IMR-90 (cell line): ENCODE measurements at regions not wholly inside any gene's neighbourhood (a gene's known extent, or its start where the extent isn't known, plus 50 kb on each side); places are given as distances from the start of the nearest gene placed in this dataset.

Source experiments
- ATAC-seq: fragments of 200-7000 bp; cut with Tn5 transposase; 2 replicates; pipeline ENCODE4 v1.9.1; 2020; ENCODE audit warnings: low read depth, mild to moderate bottlenecking, moderate library complexity
- BruUV-seq: library from RNA; stranded (reverse); fragments of 400-500 nt; replicated peaks from 2 replicates; lab custom pipeline; 2021; lab: Mats Ljungman, UMichigan
- CTCF ChIA-PET: fragments of 300-600 bp; formaldehyde crosslinking; extraction: SDS; loops from one replicate; lab custom pipeline; 2021; ENCODE audit warnings: antibody characterized with exemption; lab: Yijun Ruan, JAX
- POLR2A ChIA-PET: fragments of 300-600 bp; sonication (Branson Sonifier 250); formaldehyde crosslinking; loops from one replicate; lab custom pipeline; 2022; ENCODE audit warnings: antibody characterized with exemption; ENCODE audit not compliant: unreplicated experiment; lab: Charles Lee
- DNase-seq: peaks from one replicate; pipeline ENCODE4 v3.0.0; 2013
- H2AFZ ChIP-seq: replicated peaks from 2 replicates; pipeline ENCODE3; 2013; ENCODE audit warnings: low read length, mild to moderate bottlenecking; ENCODE audit not compliant: poor library complexity
- H2AK5ac ChIP-seq: 2 replicates; pipeline ENCODE4 v1.6.1; 2013; ENCODE audit warnings: low read depth, low read length, inconsistent platforms
- H2AK9ac ChIP-seq: replicated peaks from 2 replicates; pipeline ENCODE3; 2013; ENCODE audit warnings: mild to moderate bottlenecking, low read depth, low read length, moderate library complexity; ENCODE audit not compliant: poor library complexity
- H2BK120ac ChIP-seq: 2 replicates; pipeline ENCODE4 v1.6.1; 2013; ENCODE audit warnings: low read depth, low read length, inconsistent platforms
- H2BK15ac ChIP-seq: 3 replicates; pipeline ENCODE4 v1.6.1; 2013; ENCODE audit warnings: low read depth, low read length, inconsistent platforms
- H2BK20ac ChIP-seq: 2 replicates; pipeline ENCODE4 v1.6.1; 2013; ENCODE audit warnings: low read depth, mild to moderate bottlenecking, inconsistent platforms, low read length, moderate library complexity
- H2BK5ac ChIP-seq: 2 replicates; pipeline ENCODE4 v1.6.1; 2013; ENCODE audit warnings: mild to moderate bottlenecking, low read depth, low read length, inconsistent platforms; ENCODE audit not compliant: poor library complexity, severe bottlenecking
- H3K14ac ChIP-seq: replicated peaks from 2 replicates; pipeline ENCODE4 v1.6.1; 2013; ENCODE audit warnings: low read depth, low read length, inconsistent platforms
- H3K18ac ChIP-seq: 2 replicates; pipeline ENCODE4 v1.6.1; 2013; ENCODE audit warnings: low read depth, low read length, control low read depth
- H3K23ac ChIP-seq: 2 replicates; pipeline ENCODE4 v1.6.1; 2013; ENCODE audit warnings: low read depth, low read length, inconsistent platforms
- H3K27ac ChIP-seq: 2 replicates; pipeline ENCODE4 v1.5.1; 2013; ENCODE audit warnings: mild to moderate bottlenecking, control low read depth, low read length; ENCODE audit not compliant: insufficient read depth
- H3K27me3 ChIP-seq: 2 replicates; pipeline ENCODE4 v1.6.1; 2013; ENCODE audit warnings: low read length; ENCODE audit not compliant: control insufficient read depth, insufficient read depth
- H3K36me3 ChIP-seq: 2 replicates; pipeline ENCODE4 v1.6.1; 2013; ENCODE audit warnings: low read length, mixed read lengths; ENCODE audit not compliant: control insufficient read depth, insufficient read depth
- H3K4ac ChIP-seq: 2 replicates; pipeline ENCODE4 v1.6.1; 2013; ENCODE audit warnings: low read depth, low read length, inconsistent platforms
- H3K4me1 ChIP-seq: 2 replicates; pipeline ENCODE4 v1.6.1; 2013; ENCODE audit warnings: low read length, mixed read lengths; ENCODE audit not compliant: control insufficient read depth, insufficient read depth
- H3K4me2 ChIP-seq: 2 replicates; pipeline ENCODE4 v1.6.1; 2013; ENCODE audit warnings: low read depth, mild to moderate bottlenecking, control low read depth, low read length, moderate library complexity
- H3K4me3 ChIP-seq: 2 replicates; pipeline ENCODE4 v1.5.1; 2013; ENCODE audit warnings: low read depth, mild to moderate bottlenecking, control low read depth, low read length, moderate library complexity; ENCODE audit not compliant: insufficient read depth
- H3K56ac ChIP-seq: 2 replicates; pipeline ENCODE4 v1.6.1; 2013; ENCODE audit warnings: low read length, inconsistent platforms; ENCODE audit not compliant: insufficient read depth; ENCODE audit errors: extremely low read depth
- H3K79me1 ChIP-seq, 2 experiments: 2 replicates each; pipeline ENCODE4 v1.6.1; 2013; ENCODE audit warnings: low read length in 2 of 2, inconsistent platforms in 1 of 2, low read depth in 1 of 2
- H3K9ac ChIP-seq: 2 replicates; pipeline ENCODE4 v1.6.1; 2013; ENCODE audit warnings: low read depth, low read length, control low read depth
- H3K9me1 ChIP-seq: 2 replicates; pipeline ENCODE4 v1.6.1; 2013; ENCODE audit warnings: low read length, inconsistent platforms; ENCODE audit not compliant: insufficient read depth
- H3K9me3 ChIP-seq: 2 replicates; pipeline ENCODE4 v1.6.1; 2013; ENCODE audit warnings: low read length; ENCODE audit not compliant: control insufficient read depth, insufficient read depth
- H4K20me1 ChIP-seq: 2 replicates; pipeline ENCODE4 v1.6.1; 2013; ENCODE audit warnings: low read length, inconsistent platforms; ENCODE audit not compliant: insufficient read depth
- H4K5ac ChIP-seq: 2 replicates; pipeline ENCODE4 v1.6.1; 2013; ENCODE audit warnings: mild to moderate bottlenecking, low read depth, low read length, control low read depth
- H4K8ac ChIP-seq, 2 experiments: 2 replicates each; pipeline ENCODE4 v1.6.1; 2013; ENCODE audit warnings: low read depth in 2 of 2, low read length in 2 of 2, control low read depth in 1 of 2, inconsistent platforms in 1 of 2
- H4K91ac ChIP-seq: 2 replicates; pipeline ENCODE4 v1.6.1; 2013; ENCODE audit warnings: low read depth, low read length, inconsistent platforms; ENCODE audit not compliant: insufficient read depth
- BHLHE40 ChIP-seq: fragments of 150-350 bp; IDR thresholded peaks from 2 replicates; pipeline ENCODE4 v1.6.1; 2016; ENCODE audit warnings: mild to moderate bottlenecking, low read depth, low read length
- CEBPB ChIP-seq: IDR thresholded peaks from 2 replicates; pipeline ENCODE4 v1.6.1; 2012; ENCODE audit warnings: low read depth, low read length, improper control_type of control experiment
- CHD1 ChIP-seq: IDR thresholded peaks from 2 replicates; pipeline ENCODE4 v1.6.1; 2012; ENCODE audit warnings: low read depth, low read length, improper control_type of control experiment
- CTCF ChIP-seq: conservative IDR thresholded peaks from 2 replicates; pipeline ENCODE4 v1.5.1; 2012; ENCODE audit warnings: mild to moderate bottlenecking, low read depth, low read length, improper control_type of control experiment
- ELK1 ChIP-seq: fragments of 150-350 bp; IDR thresholded peaks from 2 replicates; pipeline ENCODE4 v1.6.1; 2016; ENCODE audit warnings: low read depth, mild to moderate bottlenecking, low read length, moderate library complexity, borderline replicate concordance
- FOS ChIP-seq: fragments of 150-350 bp; IDR thresholded peaks from 2 replicates; pipeline ENCODE4 v1.6.1; 2016; ENCODE audit warnings: low read depth, low read length
- MAFK ChIP-seq: IDR thresholded peaks from 2 replicates; pipeline ENCODE4 v1.6.1; 2012; ENCODE audit warnings: low read depth, low read length, improper control_type of control experiment
- MAZ ChIP-seq: IDR thresholded peaks from 2 replicates; pipeline ENCODE4 v1.6.1; 2012; ENCODE audit warnings: low read depth, mild to moderate bottlenecking, low read length, improper control_type of control experiment, moderate library complexity, borderline replicate concordance
- NFE2L2 ChIP-seq: fragments of 150-350 bp; IDR thresholded peaks from 2 replicates; pipeline ENCODE4 v1.6.1; 2016; ENCODE audit warnings: low read depth, mild to moderate bottlenecking, low read length
- POLR2A ChIP-seq: IDR thresholded peaks from 2 replicates; pipeline ENCODE4 v1.6.1; 2012; ENCODE audit warnings: mild to moderate bottlenecking, low read depth, low read length
- RAD21 ChIP-seq: IDR thresholded peaks from 2 replicates; pipeline ENCODE4 v1.6.1; 2012; ENCODE audit warnings: low read length, improper control_type of control experiment
- RCOR1 ChIP-seq: IDR thresholded peaks from 2 replicates; pipeline ENCODE4 v1.6.1; 2012; ENCODE audit warnings: mild to moderate bottlenecking, low read length, improper control_type of control experiment; ENCODE audit not compliant: insufficient replicate concordance
- RFX5 ChIP-seq: IDR thresholded peaks from 2 replicates; pipeline ENCODE4 v1.8.0; 2012; ENCODE audit warnings: low read depth, mild to moderate bottlenecking, low read length, moderate library complexity
- SMC3 ChIP-seq: fragments of 150-350 bp; IDR thresholded peaks from 2 replicates; pipeline ENCODE4 v1.6.1; 2016; ENCODE audit warnings: low read depth, mild to moderate bottlenecking, antibody characterized with exemption, low read length, moderate library complexity
- WGBS, 2 experiments: methylation state at CpG; one replicate each; pipeline versions ENCODE4 v1.1.5 to v1.1.7; 2013; ENCODE audit warnings: missing lambda C conversion rate in 2 of 2; ENCODE audit not compliant: insufficient read length in 1 of 2; ENCODE audit errors: extremely low coverage in 2 of 2; 5-methylcytosine and 5-hydroxymethylcytosine counted together
- dilution Hi-C: fragments of 300-500 bp; cut with HindIII; formaldehyde crosslinking; loops from one replicate; pipeline ENCODE4 v1.14.3; 2018; ENCODE audit warnings: low sequenced_read_pairs; ENCODE audit not compliant: unreplicated experiment
- in situ Hi-C: fragments of 300-500 bp; cut with MboI; formaldehyde crosslinking; loops from 3 replicates; pipeline ENCODE4 v1.14.3; 2019; ENCODE audit warnings: low sequenced_read_pairs, inconsistent platforms, mixed read lengths
- intact Hi-C: fragments of 100-400 bp; cut with micrococcal nuclease; formaldehyde crosslinking; loops from 2 replicates; pipeline ENCODE4 v1.10.0; 2022
- TF ChIP-seq, protein P1 (sequence below): fragments of 150-350 bp; IDR thresholded peaks from 2 replicates; pipeline ENCODE4 v1.6.1; 2017; ENCODE audit warnings: mild to moderate bottlenecking, antibody characterized with exemption, low read length, low read depth

GRCh38 chr4:24054910-24055309 lies 165.1 kb upstream of the PPARGC1A start:
- ATAC-seq (no peak), DNase-seq (no peak)
- intact Hi-C loops (no loop called here), in situ Hi-C loops (no loop called here), dilution Hi-C loops (no loop called here)
- CTCF ChIA-PET, result interaction anchor here (1.0 to 1.4 kb wide), 2 partner anchors 11 to 14 kb away, joined by 4 to 5 read pairs; no protein-coding TSS in a partner anchor
- H2BK120ac ChIP-seq, result no peak overlapping the region
- H3K27ac ChIP-seq, result no peak overlapping the region
- no peaks in the 10 kb centered on the region for H3K9me3 ChIP-seq
- POLR2A ChIA-PET, result no interaction called here
- no peak overlapping the region for H3K23ac ChIP-seq
- BruUV-seq, result no TSS peak
- TF ChIP-seq MAZ (no peak), CHD1 (no peak), ELK1 (no peak), RCOR1 (no peak), NFE2L2 (no peak), CEBPB (no peak), SMC3 (no peak), BHLHE40 (no peak), MAFK (no peak), FOS (no peak), POLR2A (no peak), CTCF (no peak), RFX5 (no peak), RAD21 (no peak)
- TF ChIP-seq, protein P1, sequence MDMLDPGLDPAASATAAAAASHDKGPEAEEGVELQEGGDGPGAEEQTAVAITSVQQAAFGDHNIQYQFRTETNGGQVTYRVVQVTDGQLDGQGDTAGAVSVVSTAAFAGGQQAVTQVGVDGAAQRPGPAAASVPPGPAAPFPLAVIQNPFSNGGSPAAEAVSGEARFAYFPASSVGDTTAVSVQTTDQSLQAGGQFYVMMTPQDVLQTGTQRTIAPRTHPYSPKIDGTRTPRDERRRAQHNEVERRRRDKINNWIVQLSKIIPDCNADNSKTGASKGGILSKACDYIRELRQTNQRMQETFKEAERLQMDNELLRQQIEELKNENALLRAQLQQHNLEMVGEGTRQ, result no peak
- H4K20me1 ChIP-seq, result no peaks in the 10 kb centered on the region
- H3K18ac ChIP-seq, result peak overlapping the region; percentile 42; the same call in 1 of the 2 replicates
- H2AK5ac ChIP-seq, result no peak overlapping the region
- H4K91ac ChIP-seq, result no peak overlapping the region
- H3K9me1 ChIP-seq, result no peaks in the 10 kb centered on the region
- no peaks in the 10 kb centered on the region for H3K36me3 ChIP-seq
- H4K5ac ChIP-seq, result no peak overlapping the region
- H3K56ac ChIP-seq, result no peak overlapping the region
- no peak overlapping the region for H3K4me2 ChIP-seq
- H3K4me3 ChIP-seq, result no peak overlapping the region
- H3K27me3 ChIP-seq, result no peaks in the 10 kb centered on the region
- no peak overlapping the region for H2AK9ac ChIP-seq
- no peak overlapping the region for H2BK20ac ChIP-seq
- H2AFZ ChIP-seq, result no peak overlapping the region
- H3K79me1 ChIP-seq, result no peaks in the 10 kb centered on the region
- H3K4me1 ChIP-seq, result peaks cover 2% of the 10 kb centered on the region
- H3K14ac ChIP-seq, result no peak overlapping the region
- no CpG with 5 or more reads among the region's 3 CpGs for WGBS, 2 experiments
- no peak overlapping the region for H2BK5ac ChIP-seq
- H3K9ac ChIP-seq, result no peak overlapping the region
- H3K4ac ChIP-seq, result no peak overlapping the region
- no peak overlapping the region for H2BK15ac ChIP-seq
- H4K8ac ChIP-seq, result no peak overlapping the region
